ENCODE measurements at regions not wholly inside any gene's neighbourhood (a gene's known extent, or its start where the extent isn't known, plus 50 kb on each side); places are given as distances from the start of the nearest gene placed in this dataset.
"Not testable (repeated sequence)": the region's sequence is repeated elsewhere in the genome, so short reads cannot be mapped to it uniquely, and the experiment has no call there.

GRCh38 chr14:40987481-40987880 is 619.2 kb upstream of the LRFN5 start:
- no peak for TF ChIP-seq CTCF (IDR thresholded peaks at IDR 0.05; ENCODE audit: low read depth, low read length)
- no peak overlapping the region for H3K4me3 ChIP-seq (replicated peaks in 1 of 2; ENCODE audit: low read depth in 2 of 2, low read length in 2 of 2)
- DNase-seq (ENCODE audit: low read depth in 2 of 2) = no peak

DNA sequence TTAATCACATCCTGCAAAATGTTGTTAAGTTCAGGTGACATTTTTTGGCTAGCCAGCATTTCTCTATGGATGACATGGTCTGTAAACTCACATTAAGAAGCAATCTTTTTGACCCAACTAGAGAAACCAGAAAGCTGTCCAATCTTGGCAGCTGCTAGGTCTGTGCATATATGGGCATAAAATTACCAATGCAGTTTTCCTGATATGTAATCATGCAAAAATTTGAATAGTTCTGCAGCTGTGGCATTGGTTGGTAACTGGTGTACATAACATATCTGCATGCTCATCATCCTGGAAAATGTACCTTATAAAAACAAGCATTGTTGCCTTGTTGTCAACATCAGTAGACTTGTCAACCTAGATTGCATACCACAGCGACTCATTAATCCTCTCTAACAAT is 620.0 kb upstream of the LRFN5 start:
- no peak for TF ChIP-seq CTCF (IDR thresholded peaks at IDR 0.05; ENCODE audit: low read depth, low read length)
- DNase-seq (ENCODE audit: low read depth in 2 of 2) = no peak
- H3K4me3 ChIP-seq (replicated peaks in 1 of 2; ENCODE audit: low read depth in 2 of 2, low read length in 2 of 2) = no peak overlapping the region

DNA sequence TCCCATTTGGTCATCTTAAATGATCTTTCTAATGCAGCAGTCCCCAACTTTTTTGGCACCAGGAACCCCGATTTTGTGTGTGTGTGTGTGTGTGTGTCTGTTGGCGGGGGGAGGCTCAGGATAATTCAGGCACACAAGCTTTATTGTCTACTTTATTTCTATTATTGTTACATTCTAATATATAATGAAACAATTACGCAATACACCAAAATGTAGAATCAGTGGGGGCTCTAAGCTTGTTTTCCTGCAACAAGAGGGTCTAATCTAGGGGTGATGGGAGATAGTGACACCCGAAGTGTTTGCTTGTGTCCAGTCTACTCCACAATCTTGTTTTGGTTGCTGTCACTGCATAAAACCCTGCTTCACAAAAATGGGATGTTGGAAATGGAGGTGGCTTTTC is 621.1 kb upstream of the LRFN5 start:
- H3K4me3 ChIP-seq (replicated peaks in 1 of 2; ENCODE audit: low read depth in 2 of 2, low read length in 2 of 2) = no peak overlapping the region
- no peak for DNase-seq (ENCODE audit: low read depth in 2 of 2)
- no peak for TF ChIP-seq CTCF (IDR thresholded peaks at IDR 0.05; ENCODE audit: low read depth, low read length)

- no peak overlapping the region for H3K4me3 ChIP-seq (replicated peaks in 1 of 2; ENCODE audit: low read depth in 2 of 2, low read length in 2 of 2)
- peak; percentile 7 to 12 for DNase-seq (ENCODE audit: low read depth in 2 of 2)
- no peak for TF ChIP-seq CTCF (IDR thresholded peaks at IDR 0.05; ENCODE audit: low read depth, low read length)
Measured at GRCh38 chr14:40983604-40984003, 623.1 kb upstream of the LRFN5 start.

GRCh38 chr14:40981247-40981646 is 625.4 kb upstream of the LRFN5 start:
- no peak overlapping the region for H3K4me3 ChIP-seq (replicated peaks in 1 of 2; ENCODE audit: low read depth in 2 of 2, low read length in 2 of 2)
- no peak for TF ChIP-seq CTCF (IDR thresholded peaks at IDR 0.05; ENCODE audit: low read depth, low read length)
- no peak for DNase-seq (ENCODE audit: low read depth in 2 of 2)

DNA sequence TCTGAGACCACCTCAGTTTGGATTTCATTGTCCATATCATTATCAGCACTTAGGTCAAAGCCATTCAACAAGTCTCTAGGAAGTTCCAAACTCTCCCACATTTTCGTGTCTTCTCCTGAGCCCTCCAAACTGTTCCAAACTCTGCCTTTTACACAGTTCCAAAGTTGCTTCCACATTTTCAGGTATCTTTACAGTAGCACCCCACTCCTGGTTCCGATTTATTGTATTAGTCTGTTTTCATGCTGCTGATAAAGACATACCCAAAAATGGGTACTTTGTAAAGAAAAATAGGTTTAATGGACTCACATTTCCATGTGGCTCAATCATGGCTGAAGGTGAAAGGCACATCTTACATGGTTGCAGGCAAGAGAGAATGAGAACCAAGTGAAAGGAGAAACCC is 646.4 kb upstream of the LRFN5 start:
- DNase-seq (ENCODE audit: low read depth in 2 of 2); H3K4me3 ChIP-seq (replicated peaks in 1 of 2; ENCODE audit: low read depth in 2 of 2, low read length in 2 of 2): not testable (repeated sequence)

DNA sequence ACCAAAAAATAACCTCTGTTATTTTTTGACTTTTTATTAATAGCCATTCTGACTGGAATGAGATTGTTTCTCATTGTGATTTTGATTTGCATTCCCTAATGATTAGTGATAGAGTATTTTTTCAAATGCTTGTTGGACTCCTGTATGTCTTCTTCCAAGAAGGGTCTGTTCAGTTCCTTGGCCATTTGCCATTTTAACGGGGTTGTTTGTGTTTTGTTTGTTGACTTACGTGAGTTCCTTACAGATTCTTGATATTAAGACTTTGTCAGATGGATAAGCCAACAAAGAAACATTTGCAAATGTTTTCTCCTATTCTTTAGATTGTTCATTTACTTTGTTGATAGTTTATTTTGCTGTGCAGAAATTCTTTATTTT is 651.6 kb upstream of the LRFN5 start:
- DNase-seq (ENCODE audit: low read depth in 2 of 2) = no peak
- TF ChIP-seq CTCF (IDR thresholded peaks at IDR 0.05; ENCODE audit: low read depth, low read length) = no peak
- no peak overlapping the region for H3K4me3 ChIP-seq (replicated peaks in 1 of 2; ENCODE audit: low read depth in 2 of 2, low read length in 2 of 2)

GRCh38 chr14:40954448-40955130 is 652.1 kb upstream of the LRFN5 start:
- not testable (repeated sequence) for DNase-seq (ENCODE audit: low read depth in 2 of 2); H3K4me3 ChIP-seq (replicated peaks in 1 of 2; ENCODE audit: low read depth in 2 of 2, low read length in 2 of 2)

Data from cardiac fibroblast (primary cell).